H9 (cell line): ENCODE measurements at regions not wholly inside any gene's neighbourhood (a gene's known extent, or its start where the extent isn't known, plus 50 kb on each side); places are given as distances from the start of the nearest gene placed in this dataset.

Experiments used
- DNase-seq: peaks from one replicate; pipeline ENCODE4 v3.0.0-alpha.2; 2017
- H2AFZ ChIP-seq: one replicate; pipeline ENCODE4 v1.6.1; 2013; ENCODE audit warnings: mild to moderate bottlenecking, low read length, control low read depth, moderate library complexity
- H2AK5ac ChIP-seq: 2 replicates; pipeline ENCODE4 v1.6.1; 2013; ENCODE audit warnings: low read length, control low read depth, mixed read lengths; ENCODE audit not compliant: insufficient read length
- H2BK120ac ChIP-seq: one replicate; pipeline ENCODE4 v1.6.1; 2013; ENCODE audit warnings: low read depth, mild to moderate bottlenecking, low read length, control low read depth, inconsistent platforms; ENCODE audit not compliant: poor library complexity, severe bottlenecking
- H2BK12ac ChIP-seq: 2 replicates; pipeline ENCODE4 v1.6.1; 2013; ENCODE audit warnings: low read length, control low read depth, mixed read lengths, low read depth; ENCODE audit not compliant: insufficient read length
- H2BK15ac ChIP-seq: 2 replicates; pipeline ENCODE4 v1.6.1; 2013; ENCODE audit warnings: low read depth, low read length, control low read depth
- H2BK20ac ChIP-seq: one replicate; pipeline ENCODE4 v1.6.1; 2013; ENCODE audit warnings: low read depth, mild to moderate bottlenecking, low read length, control low read depth, inconsistent platforms; ENCODE audit not compliant: poor library complexity, severe bottlenecking
- H2BK5ac ChIP-seq: 2 replicates; pipeline ENCODE4 v1.6.1; 2013; ENCODE audit warnings: low read length, control low read depth, mixed read lengths; ENCODE audit not compliant: insufficient read length
- H3K14ac ChIP-seq: 2 replicates; pipeline ENCODE4 v1.6.1; 2013; ENCODE audit warnings: low read length, control low read depth; ENCODE audit not compliant: insufficient read depth
- H3K18ac ChIP-seq: 2 replicates; pipeline ENCODE4 v1.6.1; 2013; ENCODE audit warnings: low read depth, mild to moderate bottlenecking, mixed read lengths, low read length, control low read depth; ENCODE audit not compliant: insufficient read length
- H3K23ac ChIP-seq: 2 replicates; pipeline ENCODE4 v1.6.1; 2013; ENCODE audit warnings: low read length, control low read depth, mixed read lengths, low read depth; ENCODE audit not compliant: insufficient read length
- H3K23me2 ChIP-seq: 2 replicates; pipeline ENCODE4 v1.6.1; 2013; ENCODE audit warnings: low read depth, mild to moderate bottlenecking, mixed read lengths, low read length, control low read depth; ENCODE audit not compliant: insufficient read length, poor library complexity, severe bottlenecking
- H3K27ac ChIP-seq: 2 replicates; pipeline ENCODE4 v1.5.1; 2013; ENCODE audit warnings: low read length, control low read depth, mixed read lengths, low read depth; ENCODE audit not compliant: insufficient read length
- H3K27me3 ChIP-seq: 2 replicates; pipeline ENCODE4 v1.6.1; 2013; ENCODE audit warnings: low read length, control low read depth, inconsistent platforms; ENCODE audit not compliant: insufficient read depth
- H3K4ac ChIP-seq: 2 replicates; pipeline ENCODE4 v1.6.1; 2013; ENCODE audit warnings: low read depth, mild to moderate bottlenecking, control low read depth, inconsistent platforms, low read length, moderate library complexity
- H3K4me1 ChIP-seq: 2 replicates; pipeline ENCODE4 v1.6.1; 2013; ENCODE audit warnings: low read length, control low read depth, inconsistent platforms; ENCODE audit not compliant: insufficient read depth
- H3K4me2 ChIP-seq: 2 replicates; pipeline ENCODE4 v1.6.1; 2013; ENCODE audit warnings: low read length, control low read depth, mixed read lengths; ENCODE audit not compliant: insufficient read length, insufficient read depth
- H3K56ac ChIP-seq: 2 replicates; pipeline ENCODE4 v1.6.1; 2013; ENCODE audit warnings: low read depth, mild to moderate bottlenecking, mixed read lengths, low read length, control low read depth; ENCODE audit not compliant: insufficient read length
- H3K79me1 ChIP-seq: 2 replicates; pipeline ENCODE4 v1.6.1; 2013; ENCODE audit warnings: low read depth, mild to moderate bottlenecking, moderate library complexity, low read length, control low read depth, inconsistent platforms; ENCODE audit not compliant: insufficient read depth, poor library complexity, severe bottlenecking
- H3K79me2 ChIP-seq: 2 replicates; pipeline ENCODE4 v1.6.1; 2013; ENCODE audit warnings: low read length, control low read depth, inconsistent platforms; ENCODE audit not compliant: insufficient read depth
- H3K9ac ChIP-seq: 2 replicates; pipeline ENCODE4 v1.6.1; 2013; ENCODE audit warnings: low read length, control low read depth, mixed read lengths; ENCODE audit not compliant: insufficient read length; ENCODE audit errors: extremely low read depth
- H3K9me3 ChIP-seq: one replicate; pipeline ENCODE4 v1.6.1; 2013; ENCODE audit warnings: low read depth, low read length, inconsistent platforms; ENCODE audit not compliant: control insufficient read depth
- H3T11ph ChIP-seq: one replicate; pipeline ENCODE4 v1.6.1; 2013; ENCODE audit warnings: mild to moderate bottlenecking, low read length, control low read depth, inconsistent platforms
- H4K20me1 ChIP-seq: one replicate; pipeline ENCODE4 v1.6.1; 2013; ENCODE audit not compliant: control insufficient read depth, insufficient read length, insufficient read depth
- H4K5ac ChIP-seq: 2 replicates; pipeline ENCODE4 v1.6.1; 2013; ENCODE audit warnings: low read depth, mild to moderate bottlenecking, mixed read lengths, low read length, control low read depth; ENCODE audit not compliant: insufficient read length
- H4K8ac ChIP-seq: replicated peaks from 2 replicates; pipeline ENCODE4 v1.6.1; 2013; ENCODE audit warnings: low read length, control low read depth, mixed read lengths, low read depth; ENCODE audit not compliant: insufficient read length
- H4K91ac ChIP-seq: 2 replicates; pipeline ENCODE4 v1.6.1; 2013; ENCODE audit warnings: low read depth, mild to moderate bottlenecking, moderate library complexity, mixed read lengths, low read length, control low read depth; ENCODE audit not compliant: insufficient read length
- H3K27ac Mint-ChIP-seq, 3 experiments: 2 replicates in 2 of 3; 3 replicates in 1 of 3; pipeline ENCODE4 v1.8.0; 2020 to 2021; ENCODE audit warnings: mixed read lengths in 3 of 3, mild to moderate bottlenecking in 1 of 3, moderate library complexity in 1 of 3
- H3K27me3 Mint-ChIP-seq: 2 replicates; pipeline ENCODE4 v1.8.0; 2021; ENCODE audit warnings: low read depth, mild to moderate bottlenecking, moderate library complexity, mixed read lengths
- H3K36me3 Mint-ChIP-seq, 3 experiments: 2 replicates in 2 of 3; 3 replicates in 1 of 3; pipeline ENCODE4 v1.8.0; 2020 to 2021; ENCODE audit warnings: low read depth in 3 of 3, mixed read lengths in 3 of 3; ENCODE audit not compliant: insufficient read depth in 1 of 3
- H3K4me1 Mint-ChIP-seq, 2 experiments: 2 replicates each; pipeline ENCODE4 v1.8.0; 2020; ENCODE audit warnings: mixed read lengths in 2 of 2
- H3K4me3 Mint-ChIP-seq, 2 experiments: 2 replicates in 1 of 2; 3 replicates in 1 of 2; pipeline ENCODE4 v1.8.0; 2020 to 2021; ENCODE audit warnings: mild to moderate bottlenecking in 2 of 2, mixed read lengths in 2 of 2, moderate library complexity in 1 of 2
- H3K9me3 Mint-ChIP-seq, 2 experiments: 2 replicates in 1 of 2; 3 replicates in 1 of 2; pipeline ENCODE4 v1.8.0; 2020; ENCODE audit warnings: mild to moderate bottlenecking in 2 of 2, mixed read lengths in 2 of 2, moderate library complexity in 1 of 2
- CTCF ChIP-seq: fragments of 200-600 bp; sonication (generic); conservative IDR thresholded peaks from 3 replicates; pipeline ENCODE4 v1.8.0; 2021; ENCODE audit warnings: antibody characterized with exemption, mild to moderate bottlenecking
- WGBS: extraction: QIAGEN DNeasy Blood & Tissue Kit; methylation state at CpG from one replicate; pipeline ENCODE4 v1.1.7; 2013; ENCODE audit warnings: missing lambda C conversion rate, low lambda C conversion rate, mixed read lengths; ENCODE audit not compliant: insufficient read length; ENCODE audit errors: extremely low coverage; 5-methylcytosine and 5-hydroxymethylcytosine counted together

DNA sequence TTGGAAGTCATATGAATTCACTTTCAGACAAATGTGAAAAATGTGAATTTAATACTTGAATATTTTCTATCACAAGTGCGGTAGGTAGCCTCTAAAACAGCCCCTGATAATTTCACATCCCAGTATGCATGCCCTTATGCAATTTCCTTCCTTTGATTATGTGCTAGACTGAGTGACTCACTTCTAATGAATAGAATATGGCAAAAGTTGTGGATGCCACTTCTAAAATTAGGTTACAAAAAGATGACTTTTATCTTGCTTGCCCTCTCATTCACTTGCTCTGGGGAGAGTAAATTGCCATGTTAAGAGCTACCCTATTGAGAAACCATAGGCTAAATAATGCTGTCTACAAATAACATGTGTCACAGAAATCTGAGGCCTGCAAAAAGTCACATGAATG is 402.5 kb upstream of the PCDH9 start:
- Histone ChIP-seq H3K4ac (no peak overlapping the region), H3K18ac (no peak overlapping the region), H3T11ph (no peak overlapping the region), H2BK120ac (no peak overlapping the region), H3K9ac (no peak overlapping the region), H2BK5ac (no peak overlapping the region), H3K9me3 (no peaks in the 10 kb centered on the region), H2AFZ (no peak overlapping the region), H3K23ac (no peak overlapping the region), H4K8ac (no peak overlapping the region), H2BK12ac (no peak overlapping the region), H3K14ac (no peak overlapping the region), H2AK5ac (no peak overlapping the region), H3K27ac (no peak overlapping the region), H3K56ac (no peak overlapping the region), H3K27me3 (no peaks in the 10 kb centered on the region), H3K23me2 (no peaks in the 10 kb centered on the region), H3K4me1 (no peaks in the 10 kb centered on the region; the same call in 1 of the 2 replicates), H2BK15ac (no peak overlapping the region), H3K4me2 (no peak overlapping the region), H4K91ac (no peak overlapping the region), H3K79me2 (no peaks in the 10 kb centered on the region), H3K79me1 (no peaks in the 10 kb centered on the region), H4K5ac (no peak overlapping the region), H2BK20ac (no peak overlapping the region), H4K20me1 (no peaks in the 10 kb centered on the region)
- Mint-ChIP-seq H3K27me3 (no peaks in the 10 kb centered on the region; the same call in 1 of the 2 replicates), H3K9me3 (no peaks in the 10 kb centered on the region), H3K4me1 (peaks cover 7 to 9% of the 10 kb centered on the region in 2 experiments), H3K4me3 (no peak overlapping the region), H3K36me3 (no peaks in the 10 kb centered on the region), H3K27ac (no peak overlapping the region)
- no peak for DNase-seq
- WGBS: no CpG with 5 or more reads among the region's 1 CpG
- TF ChIP-seq CTCF: no peak
